Right lobe of liver (tissue), 6 donors: ENCODE measurements at regions not wholly inside any gene's neighbourhood (a gene's known extent, or its start where the extent isn't known, plus 50 kb on each side); places are given as distances from the start of the nearest gene placed in this dataset.

Source experiments
- ATAC-seq, 4 donors: fragments of 200-7000 bp; cut with Tn5 transposase; one replicate each; pipeline ENCODE4 v1.9.1; 2020; ENCODE audit warnings: mild to moderate bottlenecking in 4 of 4, moderate library complexity in 4 of 4
- DNase-seq, 3 donors: peaks; one replicate each; pipeline ENCODE4 v3.0.0-alpha.2; 2020
- H3K27ac ChIP-seq, 3 donors: fragments of 200-600 bp; one replicate each; pipeline ENCODE4 v1.8.0; 2022
- H3K27me3 ChIP-seq, 2 donors: fragments of 200-600 bp; one replicate each; pipeline ENCODE4 v1.8.0; 2022
- H3K36me3 ChIP-seq, 4 donors: fragments of 200-600 bp; sonication (generic) in 1 of 4; one replicate each; pipeline versions ENCODE4 v1.5.1 to v1.8.0; 2017 to 2022; ENCODE audit warnings: control low read depth in 1 of 4
- H3K4me1 ChIP-seq, 4 donors: fragments of 200-600 bp; sonication (generic) in 1 of 4; one replicate each; pipeline versions ENCODE4 v1.5.1 to v1.8.0; 2017 to 2022; ENCODE audit warnings: control low read depth in 1 of 4
- H3K4me3 ChIP-seq, 3 donors: fragments of 200-600 bp; one replicate each; pipeline ENCODE4 v1.8.0; 2022
- H3K9me3 ChIP-seq, 4 donors: fragments of 200-600 bp; sonication (generic) in 1 of 4; one replicate each; pipeline versions ENCODE4 v1.5.1 to v1.8.0; 2017 to 2022; ENCODE audit warnings: control low read depth in 1 of 4
- CTCF ChIP-seq, 4 donors: fragments of 200-600 bp in 3 of 4; fragments of 450-650 bp in 1 of 4; IDR thresholded peaks; one replicate each; pipeline versions ENCODE4 v1.5.1 to v1.8.0; 2016 to 2022; ENCODE audit warnings: antibody characterized with exemption in 4 of 4, mild to moderate bottlenecking in 2 of 4
- POLR2A ChIP-seq: fragments of 450-650 bp; IDR thresholded peaks from one replicate; pipeline ENCODE4 v1.6.1; 2017; ENCODE audit warnings: antibody characterized with exemption, mild to moderate bottlenecking
- WGBS: methylation state at CpG from one replicate; pipeline ENCODE4 v1.1.6; 2018; ENCODE audit warnings: low coverage, low lambda C conversion rate; ENCODE audit not compliant: insufficient coverage; ENCODE audit errors: missing lambda C conversion rate; 5-methylcytosine and 5-hydroxymethylcytosine counted together
- intact Hi-C, 2 donors: fragments of 100-400 bp; cut with DNase I; formaldehyde crosslinking; loops; one replicate each; pipeline versions ENCODE4 v1.11.2 to v1.14.1; 2022
- donor health status: DM: no; HTN: yes; CAD: no.
- donor health status: DM: no; HTN: no; CAD: no.
- donor health status: DM: no; HTN: no; CAD: no.
- donor health status: DM: no; HTN: yes; CAD: no.
- donor health status: DM: no; HTN: yes; CAD: no.

- no peak for TF ChIP-seq CTCF (IDR thresholded peaks at IDR 0.05)
- TF ChIP-seq POLR2A, result no peak
- no peaks in the 10 kb centered on the region for H3K27me3 ChIP-seq
- DNase-seq (no peak), ATAC-seq (no peak)
- no peak overlapping the region for H3K4me3 ChIP-seq
- no peaks in the 10 kb centered on the region for H3K4me1 ChIP-seq
- no peaks in the 10 kb centered on the region for H3K9me3 ChIP-seq
- 93% methylated on average over 2 of the region's 4 CpGs for WGBS
- H3K36me3 ChIP-seq, result no peaks in the 10 kb centered on the region
- no peak overlapping the region for H3K27ac ChIP-seq
- intact Hi-C loops, result no loop called here
These were observed 64.8 kb upstream of the DOCK9 start for GRCh38 chr13:99042521-99043250.

- TF ChIP-seq CTCF (IDR thresholded peaks at IDR 0.05), result no peak
- no peak for TF ChIP-seq POLR2A
- WGBS, result no CpG with 5 or more reads among the region's 4 CpGs
- no peaks in the 10 kb centered on the region for H3K9me3 ChIP-seq
- no peaks in the 10 kb centered on the region for H3K4me1 ChIP-seq
- H3K4me3 ChIP-seq, result no peak overlapping the region
- no peaks in the 10 kb centered on the region for H3K27me3 ChIP-seq
- no peak overlapping the region for H3K27ac ChIP-seq
- no peaks in the 10 kb centered on the region for H3K36me3 ChIP-seq
- DNase-seq, result no peak
- no peak for ATAC-seq
- intact Hi-C loops, result no loop called here
These were observed 66.0 kb upstream of the DOCK9 start for GRCh38 chr13:99043831-99044231.

- Histone ChIP-seq H3K4me3 (no peak overlapping the region), H3K9me3 (no peaks in the 10 kb centered on the region), H3K27ac (no peak overlapping the region), H3K36me3 (no peaks in the 10 kb centered on the region), H3K27me3 (no peaks in the 10 kb centered on the region), H3K4me1 (no peaks in the 10 kb centered on the region)
- WGBS, result 60% methylated on average over 4 of the region's 4 CpGs
- no peak for ATAC-seq
- intact Hi-C loops, result no loop called here
- TF ChIP-seq CTCF (IDR thresholded peaks at IDR 0.05) (no peak), POLR2A (no peak)
- DNase-seq, result no peak
These were observed 66.9 kb upstream of the DOCK9 start for GRCh38 chr13:99044764-99045163.

GRCh38 chr13:99045396-99045795, 67.5 kb upstream of the DOCK9 start:
- DNase-seq, result no peak
- Histone ChIP-seq H3K4me1 (no peaks in the 10 kb centered on the region), H3K9me3 (no peaks in the 10 kb centered on the region), H3K36me3 (no peaks in the 10 kb centered on the region), H3K27ac (no peak overlapping the region), H3K27me3 (no peaks in the 10 kb centered on the region), H3K4me3 (no peak overlapping the region)
- TF ChIP-seq CTCF (IDR thresholded peaks at IDR 0.05) (no peak), POLR2A (no peak)
- intact Hi-C loops, result no loop called here
- ATAC-seq, result no peak
- 57% methylated on average over 1 of the region's 1 CpG for WGBS
